Stimulated activated CD4-positive, alpha-beta T cell treated with anti-CD3 and anti-CD28 coated beads, Interleukin-15, amount 100 ng/mL, for 24 hours (primary cell): ENCODE measurements at regions not wholly inside any gene's neighbourhood (a gene's known extent, or its start where the extent isn't known, plus 50 kb on each side); places are given as distances from the start of the nearest gene placed in this dataset.
A peak's percentile ranks its signal among the peaks of the same experiment; 100 is the strongest.
"Not testable (repeated sequence)": the region's sequence is repeated elsewhere in the genome, so short reads cannot be mapped to it uniquely, and the experiment has no call there.

Source experiments
- DNase-seq: peaks from one replicate; pipeline ENCODE4 v3.0.0-alpha.2; 2020

DNA sequence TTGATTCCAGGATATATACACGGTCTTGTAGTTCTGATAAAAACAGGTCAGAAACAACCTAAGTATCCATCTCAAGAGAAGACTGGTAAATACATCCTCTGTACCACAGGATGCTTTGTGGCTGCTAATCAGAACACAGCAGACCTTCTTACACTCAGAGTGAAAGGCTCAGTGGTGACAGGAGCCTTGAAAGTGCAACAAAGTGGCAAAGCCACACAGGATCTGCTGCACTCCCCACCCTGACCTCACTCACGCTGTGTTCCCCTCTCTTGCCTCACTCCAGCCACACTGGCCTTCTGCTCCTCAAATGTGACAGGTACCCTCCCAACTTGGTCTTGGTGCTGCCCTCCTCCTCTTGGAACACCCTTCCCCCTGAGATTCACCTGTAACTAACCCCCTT is 98.1 kb upstream of the GRIP1 start:
- DNase-seq, result peak; percentile 51

DNA sequence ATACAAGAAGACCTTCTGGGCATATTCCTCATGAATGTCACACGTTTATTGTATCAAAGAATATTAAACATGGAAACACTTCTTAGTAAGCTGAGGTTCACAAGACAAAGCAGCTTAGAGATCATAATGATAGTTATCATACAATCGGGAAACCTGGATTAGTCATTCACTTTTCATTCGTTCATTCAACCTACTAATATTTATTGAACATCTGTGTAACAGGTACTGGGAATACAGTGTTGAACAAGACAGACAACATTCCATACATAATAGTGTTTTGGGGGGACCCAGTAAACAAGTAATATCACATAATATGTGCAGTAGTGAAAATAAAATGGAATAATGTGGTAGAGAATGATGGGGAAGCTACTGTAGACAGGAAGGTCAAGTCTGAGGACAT is 100.6 kb upstream of the GRIP1 start:
- DNase-seq, result no peak

DNA sequence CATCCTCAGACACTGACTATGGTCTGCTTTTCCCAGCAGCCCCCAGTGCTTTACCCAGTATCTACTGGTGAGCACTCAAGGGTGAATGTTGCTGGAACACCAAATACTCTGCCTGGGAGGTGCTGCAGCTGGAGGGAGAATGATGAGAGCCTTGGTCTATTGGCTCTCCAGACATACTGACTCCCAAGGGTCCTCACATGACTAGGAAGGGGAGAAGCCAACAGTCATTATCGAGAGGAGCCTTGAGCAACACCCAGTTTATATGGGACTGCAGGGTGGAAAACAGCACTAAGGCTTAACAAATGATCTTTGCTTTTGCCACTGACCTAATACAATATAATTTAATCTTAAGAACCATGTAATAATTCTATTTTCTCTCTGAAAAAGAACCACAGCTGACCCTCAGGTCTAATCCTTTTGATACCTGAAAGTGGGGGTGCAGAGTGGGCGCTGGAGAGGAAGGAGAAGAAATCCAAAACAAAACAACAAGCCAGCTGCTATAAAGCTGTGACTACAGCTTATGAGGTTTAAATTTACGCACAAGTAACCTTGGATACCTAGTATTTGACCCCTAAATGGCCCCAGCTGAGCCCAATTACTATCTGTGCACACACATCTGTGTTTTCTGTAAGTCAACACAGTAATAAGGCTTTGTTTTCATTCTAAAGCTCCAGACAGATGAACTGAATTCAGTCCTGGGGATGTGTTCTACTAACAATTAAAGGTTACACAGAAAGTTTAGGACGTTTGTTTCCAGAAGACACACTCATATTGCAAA is 107.8 kb upstream of the GRIP1 start:
- DNase-seq, result no peak

DNA sequence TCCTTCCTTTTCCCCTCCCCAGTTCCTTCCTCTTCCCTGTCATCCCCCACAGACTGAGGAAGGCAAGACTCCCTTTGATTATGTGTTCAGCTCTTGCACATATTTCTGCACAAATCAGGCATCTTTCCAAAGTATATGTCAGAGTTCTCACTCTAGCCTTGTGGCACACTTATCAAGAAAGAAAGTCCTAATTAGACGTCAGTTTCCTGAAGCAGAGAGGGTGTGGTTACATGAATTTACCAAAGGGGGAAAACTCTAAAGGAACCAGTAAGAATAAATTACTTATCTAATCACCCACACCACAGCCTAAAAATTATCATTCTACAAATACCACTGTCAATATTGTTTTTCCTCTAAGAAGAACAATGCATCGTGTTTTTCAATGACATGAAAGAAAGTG is 120.7 kb upstream of the GRIP1 start:
- no peak for DNase-seq

DNA sequence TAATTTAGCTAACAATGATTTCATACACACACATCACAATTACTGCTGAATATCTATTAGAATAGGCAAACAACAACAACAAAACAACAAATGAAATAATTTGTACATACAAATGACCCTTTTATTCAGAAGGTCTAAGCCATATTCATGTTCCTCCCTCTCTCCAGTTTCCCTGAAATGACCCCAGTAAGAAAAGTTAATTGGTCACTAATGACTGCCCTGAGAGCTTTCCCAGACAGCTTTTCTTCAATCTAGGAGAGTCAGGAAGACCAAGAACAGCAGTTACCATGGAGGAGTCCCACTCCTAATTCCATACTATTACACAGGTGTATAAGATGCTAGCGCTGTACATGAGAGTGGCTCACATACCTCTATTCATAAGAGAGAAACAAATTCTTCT is 121.2 kb upstream of the GRIP1 start:
- no peak for DNase-seq

DNA sequence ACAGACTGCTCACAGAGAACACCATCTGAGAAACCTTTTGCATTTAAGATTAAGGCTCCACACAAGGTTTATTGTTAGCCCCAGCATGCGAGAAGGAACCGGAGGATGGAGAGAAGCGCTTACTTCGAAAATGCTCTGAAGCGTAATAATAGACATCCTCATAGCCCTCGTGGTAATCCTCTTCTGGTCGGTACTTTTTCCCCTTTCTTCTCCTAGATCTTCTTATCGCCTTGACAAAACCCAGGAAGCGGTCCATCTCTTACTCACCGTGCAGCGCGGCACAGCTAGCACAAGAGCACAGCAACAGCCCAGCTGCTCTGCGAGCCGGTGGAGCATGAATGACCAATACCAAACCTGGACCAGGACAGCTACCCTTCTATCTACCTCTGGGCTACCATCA is 125.1 kb upstream of the GRIP1 start:
- no peak for DNase-seq

DNA sequence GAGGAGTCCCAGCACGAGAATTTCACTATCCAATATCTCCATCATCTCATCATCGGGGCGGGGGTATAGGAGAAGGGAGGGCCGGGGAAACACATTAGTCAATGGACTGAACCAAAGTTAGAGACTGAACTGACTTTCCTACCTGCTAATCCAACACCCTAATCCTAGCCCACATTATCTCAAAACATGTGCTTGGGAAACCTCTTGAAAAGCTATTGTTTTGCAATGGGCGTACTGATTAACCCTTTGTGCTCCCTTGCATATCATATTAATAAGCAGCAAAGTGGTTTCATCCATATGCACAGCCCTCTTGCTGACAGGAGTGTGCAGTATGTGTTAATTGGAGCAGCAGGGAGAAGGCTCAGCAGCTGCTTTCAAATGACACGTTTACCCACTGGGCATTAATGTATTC is 125.7 kb upstream of the GRIP1 start:
- DNase-seq, result no peak

DNA sequence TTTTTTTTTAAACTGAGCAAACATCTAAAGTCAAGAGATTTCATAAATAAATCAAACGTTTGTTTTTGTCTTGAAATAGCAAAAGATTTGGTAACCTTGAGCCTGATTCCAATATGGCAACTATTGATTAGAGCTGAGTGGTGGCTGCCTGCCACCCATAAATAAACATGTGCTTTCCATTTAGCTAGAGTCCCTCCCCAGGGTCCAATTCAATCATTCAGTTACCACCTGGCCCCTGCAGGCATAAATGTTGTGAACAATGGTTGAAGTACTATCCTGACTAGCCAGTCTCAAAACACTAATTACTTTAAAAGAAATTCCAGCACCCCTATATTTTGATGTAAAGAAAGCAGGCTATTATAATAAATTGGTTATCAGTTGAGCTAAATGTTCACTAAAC is 129.7 kb upstream of the GRIP1 start:
- no peak for DNase-seq

DNA sequence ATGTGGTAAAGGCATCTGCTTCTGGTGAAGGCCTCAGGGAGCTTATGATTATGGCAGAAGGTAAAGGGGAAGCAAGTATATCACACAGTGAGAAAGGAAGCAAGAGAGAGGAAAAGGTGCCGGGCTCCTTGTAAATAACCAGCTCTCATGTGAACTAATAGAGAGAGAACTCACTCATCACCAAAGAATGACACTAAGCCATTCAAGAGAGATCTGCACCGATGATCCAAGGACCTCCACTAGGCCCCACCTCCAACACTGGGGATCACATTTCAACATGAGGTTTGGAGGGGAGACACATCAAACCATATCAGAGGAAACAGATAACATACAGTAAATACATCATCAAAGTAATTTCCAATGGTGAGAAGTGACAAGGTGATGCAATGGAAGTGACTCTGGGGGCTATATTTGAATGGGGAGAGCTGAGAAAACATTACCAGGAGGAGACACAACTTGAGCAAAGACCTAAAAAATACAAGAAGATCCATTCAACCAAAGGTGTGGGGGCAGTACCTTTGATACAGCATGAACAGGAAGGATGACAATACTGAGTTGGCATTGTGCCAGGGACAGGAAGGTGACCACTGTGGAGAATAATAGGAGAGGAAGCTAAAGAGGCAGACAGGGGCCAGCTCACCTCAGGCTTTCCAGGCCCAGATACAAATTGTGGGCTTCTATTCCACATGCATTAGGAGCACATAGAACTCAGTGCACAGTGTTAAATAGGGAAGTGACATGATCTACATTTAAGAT is 134.4 kb upstream of the GRIP1 start:
- peak; percentile 10 for DNase-seq

DNA sequence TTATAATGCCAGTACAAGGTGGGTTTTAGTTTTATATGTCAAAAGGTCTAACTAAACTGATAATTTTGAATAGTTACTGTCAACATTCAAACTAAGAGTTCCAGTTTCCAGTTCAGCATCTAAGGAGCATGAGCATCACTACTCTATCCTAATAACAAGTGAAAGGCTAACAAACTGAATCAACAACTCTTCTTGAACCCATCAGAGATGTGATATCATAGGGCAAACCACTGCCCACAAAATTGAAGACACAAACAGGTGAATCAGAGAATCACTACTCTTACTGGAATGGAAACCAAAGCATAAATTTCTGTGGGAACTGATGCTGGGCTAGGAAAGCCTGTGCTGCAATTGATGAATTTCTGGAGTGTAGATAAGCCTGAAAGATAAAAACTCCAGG is 140.7 kb upstream of the GRIP1 start:
- DNase-seq, result no peak

DNA sequence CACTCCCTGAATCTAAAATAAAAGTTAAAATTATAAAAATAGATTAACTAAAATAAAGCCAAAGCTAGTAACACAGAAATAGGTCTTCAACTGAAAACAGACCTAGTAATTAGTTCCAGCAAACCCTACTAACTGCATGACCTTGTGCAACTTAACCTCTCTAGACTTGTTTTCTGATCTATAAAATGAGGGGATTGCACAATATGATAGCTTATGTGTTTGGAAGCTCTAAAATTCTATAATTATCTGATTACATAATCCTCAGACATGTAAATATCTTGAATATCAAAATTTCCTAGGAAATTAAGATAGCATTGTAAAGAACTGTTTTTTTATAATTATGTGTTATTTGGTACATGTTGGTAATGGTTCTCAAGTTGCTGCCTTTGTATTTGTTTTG is 144.1 kb upstream of the GRIP1 start:
- DNase-seq, result no peak

DNA sequence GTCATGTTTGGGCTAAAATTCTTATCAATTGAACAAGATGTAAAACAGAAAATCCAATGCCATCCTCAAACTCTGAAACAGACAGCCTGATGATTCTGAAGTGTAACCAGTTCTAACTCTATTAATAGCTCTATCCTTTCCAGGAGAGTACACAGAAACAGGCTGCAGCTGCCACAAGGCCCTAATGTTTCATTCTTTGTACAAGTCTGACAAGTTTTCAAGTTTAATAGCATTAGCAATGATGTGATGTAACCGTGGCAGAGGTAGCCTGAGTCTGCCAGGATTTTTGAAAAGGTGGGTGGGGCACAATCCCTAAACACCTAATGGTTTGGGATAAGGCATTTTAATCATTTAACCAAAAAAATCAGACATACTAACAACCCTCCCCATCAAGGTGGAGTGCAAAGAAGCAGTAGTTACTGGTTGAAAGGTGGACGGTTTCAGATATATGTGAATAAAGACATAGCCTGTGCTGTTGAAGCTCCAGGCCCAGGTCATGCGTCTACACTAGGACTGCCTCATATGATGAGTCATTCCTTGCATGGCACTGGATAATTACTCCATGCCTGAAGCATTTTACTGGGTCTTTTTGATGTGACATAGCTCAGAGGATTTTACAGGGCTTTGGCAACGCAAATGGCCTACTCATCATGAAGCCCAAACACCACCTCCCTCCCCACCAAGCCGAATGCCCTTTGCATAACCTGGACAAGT is 145.1 kb upstream of the GRIP1 start:
- DNase-seq, result no peak

DNA sequence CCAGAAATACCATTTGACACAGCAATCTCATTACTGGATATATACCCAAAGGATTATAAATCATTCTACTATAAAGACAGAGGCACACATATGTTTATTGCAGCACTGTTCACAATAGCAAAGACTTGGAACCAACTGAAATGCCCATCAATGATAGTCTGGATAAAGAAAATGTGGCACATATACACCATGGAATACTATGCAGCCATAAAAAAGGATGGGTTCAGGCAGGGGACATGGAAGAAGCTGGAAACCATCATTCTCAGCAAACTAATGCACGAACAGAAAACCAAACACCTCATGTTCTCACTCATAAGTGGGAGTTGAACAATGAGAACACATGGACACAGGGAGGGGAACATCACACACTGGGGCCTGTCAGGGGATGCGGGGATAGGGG is 147.0 kb upstream of the GRIP1 start:
- not testable (repeated sequence) for DNase-seq

DNA sequence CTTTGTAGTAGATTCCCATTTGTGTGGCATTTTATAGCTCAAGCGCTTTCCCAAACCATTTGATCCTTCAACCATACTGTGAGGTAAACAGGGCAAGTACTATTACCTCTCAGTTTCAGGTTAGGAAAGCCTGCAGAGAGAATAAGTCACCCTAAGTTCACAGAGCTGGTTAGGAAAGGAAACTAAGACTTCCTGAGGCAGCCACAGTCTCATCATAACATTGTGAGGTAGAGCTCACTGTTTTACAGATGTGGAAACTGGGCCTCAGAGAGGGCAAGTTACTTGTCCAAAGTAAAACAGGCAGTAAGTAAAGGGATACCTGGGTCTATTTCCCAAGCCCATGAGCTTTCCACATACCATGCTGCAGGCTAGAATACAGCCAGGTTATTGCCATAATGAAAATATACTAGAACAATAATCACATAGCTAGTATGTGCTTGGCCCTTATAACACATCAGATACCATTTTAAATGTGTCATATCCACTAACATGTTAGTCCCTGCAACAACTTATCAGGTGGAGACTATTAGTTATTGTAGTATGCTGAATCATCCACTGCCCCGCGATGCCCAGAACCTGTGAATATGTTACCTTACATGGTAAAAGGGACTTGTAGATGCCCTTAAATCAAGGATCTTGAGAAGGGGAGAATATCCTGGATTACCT is 150.9 kb upstream of the GRIP1 start:
- DNase-seq, result no peak

DNA sequence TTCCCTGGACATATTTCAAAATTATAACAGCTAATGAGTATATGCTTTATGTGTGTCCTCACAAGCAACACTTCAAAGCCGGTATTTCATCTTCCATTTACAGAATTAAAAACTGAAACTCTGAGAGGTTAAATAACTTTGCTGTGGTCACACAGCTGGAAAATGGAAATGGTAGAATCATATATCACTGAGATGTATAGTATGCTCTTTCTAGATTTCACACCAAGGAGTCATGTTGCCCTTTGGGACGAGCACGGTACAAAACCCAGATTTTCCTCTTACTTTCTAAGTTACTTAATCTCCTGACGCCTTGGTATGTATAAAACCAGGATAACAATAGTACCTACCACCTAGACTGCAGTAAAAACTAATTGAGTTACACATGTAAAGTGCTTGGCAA is 152.6 kb upstream of the GRIP1 start:
- DNase-seq, result no peak

DNA sequence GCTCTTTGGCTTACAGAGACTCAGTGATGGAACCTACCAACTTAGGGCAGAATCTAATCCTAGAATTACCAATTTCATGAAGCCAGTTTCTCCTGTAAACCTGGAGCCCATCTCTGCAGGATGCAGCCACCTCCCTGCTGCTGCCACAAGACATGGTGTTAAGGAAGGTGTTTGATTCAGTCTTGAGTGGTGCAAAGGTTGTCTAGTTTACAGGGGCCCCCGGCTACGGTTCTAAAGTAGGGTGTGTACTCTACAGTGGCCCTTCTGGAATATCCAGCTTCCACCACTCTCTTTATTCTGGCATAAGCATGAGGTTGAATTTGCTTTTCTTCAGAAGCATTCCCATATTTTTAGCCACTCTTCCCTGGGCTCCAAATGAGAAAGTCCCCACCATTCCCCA is 154.1 kb upstream of the GRIP1 start:
- no peak for DNase-seq

DNA sequence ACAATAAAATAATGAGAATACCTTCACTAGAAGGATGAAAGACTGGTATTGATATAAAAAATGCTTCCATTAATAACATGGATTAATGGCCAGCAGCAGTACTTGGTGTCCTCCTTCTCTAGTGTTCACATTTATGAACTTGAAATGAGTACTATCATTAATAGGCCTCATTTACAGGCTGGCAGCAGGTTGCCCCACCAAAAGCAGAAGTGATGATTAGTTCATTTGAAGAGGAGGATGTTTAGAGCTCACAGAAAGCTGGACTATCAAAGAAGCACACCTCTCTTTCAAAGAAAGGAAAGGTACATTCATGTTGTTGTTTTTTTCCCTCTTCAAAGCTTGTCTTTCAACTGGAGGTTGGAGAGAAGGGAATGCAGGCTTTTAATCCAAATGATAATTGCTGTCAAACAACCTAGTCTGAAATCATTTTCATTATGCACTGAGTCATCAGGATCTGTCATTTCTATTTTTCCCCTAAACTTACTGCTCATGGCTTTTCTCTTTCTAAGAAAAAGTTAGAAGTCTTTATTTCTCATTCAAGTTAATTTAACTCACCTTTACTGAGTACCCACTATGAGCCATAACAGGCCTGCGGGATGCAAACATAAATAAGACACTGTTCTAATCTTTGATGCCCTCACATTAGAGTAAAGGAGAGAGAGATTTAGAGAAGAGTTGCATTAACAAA is 157.9 kb upstream of the GRIP1 start:
- no peak for DNase-seq

DNA sequence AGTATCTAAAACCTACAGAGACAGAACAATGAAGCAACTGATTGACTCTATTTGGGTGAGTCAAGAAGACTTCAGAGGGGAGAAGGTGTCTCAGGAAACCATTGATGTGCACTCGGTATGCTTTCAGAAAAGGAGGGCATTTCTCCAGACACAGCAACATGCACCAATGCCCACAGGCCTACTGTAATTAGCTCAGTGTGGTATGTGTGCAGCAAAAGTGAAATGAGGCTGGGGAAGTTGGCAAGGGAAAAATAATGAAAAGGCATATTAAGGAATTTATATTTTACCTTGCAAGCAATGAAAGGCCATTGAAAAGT is 158.4 kb upstream of the GRIP1 start:
- DNase-seq, result no peak

DNA sequence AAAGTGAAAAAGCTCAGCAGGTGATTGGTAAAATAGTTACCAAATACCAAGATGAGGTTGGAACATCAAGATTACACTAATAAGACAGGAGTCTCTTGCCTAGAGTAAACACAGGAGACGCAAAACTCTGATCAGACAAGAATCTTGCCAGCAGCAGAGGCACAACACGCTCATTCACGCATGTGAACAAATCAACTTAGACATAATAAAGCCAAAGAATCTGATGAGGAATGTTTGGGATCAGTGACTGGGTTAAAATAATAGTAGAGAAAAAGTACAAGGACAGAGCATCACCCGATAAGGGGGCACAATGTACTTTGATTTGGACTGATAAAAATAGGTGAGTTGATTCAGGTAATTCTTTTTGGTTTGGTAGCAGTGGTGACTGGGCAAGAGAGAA is 159.5 kb upstream of the GRIP1 start:
- DNase-seq, result no peak

DNA sequence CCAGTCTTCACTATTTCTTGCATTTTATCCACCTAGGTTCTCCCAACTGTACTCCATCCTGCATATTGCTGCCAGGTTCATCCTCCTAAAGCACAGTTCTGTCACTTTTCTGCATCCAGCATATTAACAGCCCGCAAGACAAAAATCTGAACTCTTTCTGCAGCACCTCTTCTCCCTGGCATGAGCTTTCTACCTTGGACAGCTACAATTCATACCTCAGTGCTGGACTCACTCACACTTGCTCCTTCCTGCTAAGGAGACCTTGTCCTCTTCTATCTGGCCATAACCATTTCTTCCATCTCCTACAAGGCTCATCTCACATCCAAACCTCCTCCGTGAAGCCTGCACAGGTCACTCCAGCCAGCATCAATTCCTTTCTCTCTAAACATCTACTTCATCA is 170.1 kb upstream of the GRIP1 start:
- no peak for DNase-seq

DNA sequence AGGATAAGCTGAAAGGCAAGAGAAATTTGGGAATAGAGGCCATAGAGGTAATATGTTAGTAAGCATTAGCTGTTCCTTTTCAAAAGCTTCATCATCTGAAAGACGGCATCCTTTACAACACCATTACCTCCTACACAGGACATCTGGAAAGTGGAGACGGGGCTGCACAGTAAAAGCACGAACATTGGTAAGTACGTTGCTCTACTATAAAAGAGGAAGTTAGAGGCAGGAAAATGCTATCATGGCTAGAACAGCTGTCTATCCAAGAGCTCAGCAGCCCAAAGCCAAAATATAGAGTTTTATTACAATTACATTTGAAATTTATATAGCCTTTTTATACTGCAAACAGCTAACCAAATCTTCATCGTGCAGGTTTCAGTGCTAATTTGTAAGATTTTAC is 172.3 kb upstream of the GRIP1 start:
- DNase-seq, result no peak

DNA sequence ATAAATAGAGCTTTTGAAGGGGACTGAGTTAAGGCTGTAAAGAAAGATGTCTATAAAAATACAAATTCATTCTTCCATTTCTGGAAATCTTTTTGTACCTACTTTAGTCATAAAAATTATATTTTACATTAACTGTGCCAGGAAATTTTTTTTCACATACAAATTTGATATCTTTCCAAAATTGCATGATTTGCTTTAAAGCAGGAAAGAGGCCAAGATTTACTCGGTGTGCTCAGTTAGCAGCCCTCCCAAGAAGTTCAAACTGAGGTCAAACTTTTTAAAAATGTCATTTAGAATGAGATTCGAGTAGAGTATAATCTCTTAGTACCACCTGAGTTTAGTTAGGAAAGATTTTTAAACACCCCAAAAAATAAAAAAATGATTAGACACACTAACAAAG is 173.2 kb upstream of the GRIP1 start:
- no peak for DNase-seq

DNA sequence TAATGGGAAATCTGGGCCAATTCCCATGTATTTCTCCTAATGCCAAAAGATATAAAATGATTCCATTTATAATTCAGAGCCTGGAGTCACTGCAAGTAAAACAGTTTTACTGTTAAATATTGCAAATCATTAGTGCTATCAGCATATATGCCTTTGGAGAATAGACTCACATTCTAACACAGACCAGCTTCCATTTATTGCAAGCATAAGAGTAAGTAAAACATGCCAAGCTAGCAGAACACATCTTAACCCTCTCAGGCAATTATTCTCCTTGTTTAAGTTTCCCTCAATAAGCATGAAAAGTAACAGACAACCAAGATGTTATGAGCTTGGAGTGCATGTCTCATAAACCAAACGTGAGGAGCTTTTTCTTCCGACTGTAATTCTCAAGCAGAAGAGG is 173.9 kb upstream of the GRIP1 start:
- DNase-seq, result no peak
